Activated B cell treated with CpG ODN at 0.5 μM for 24 hours (primary cell): ENCODE measurements at regions not wholly inside any gene's neighbourhood (a gene's known extent, or its start where the extent isn't known, plus 50 kb on each side); places are given as distances from the start of the nearest gene placed in this dataset.

Source experiments
- ATAC-seq: fragments of 200-7000 bp; cut with Tn5 transposase; one replicate; pipeline ENCODE4 v1.10.0; 2021; ENCODE audit warnings: low read depth, mild to moderate bottlenecking, moderate library complexity
- CTCF ChIA-PET: fragments of 350-600 bp; sonication (Branson Sonifier 250); formaldehyde crosslinking; loops from one replicate; lab custom pipeline; 2021; ENCODE audit warnings: antibody characterized with exemption; lab: Charles Lee
- POLR2A ChIA-PET: fragments of 350-600 bp; sonication (Branson Sonifier 250); formaldehyde crosslinking; loops from one replicate; lab custom pipeline; 2021; ENCODE audit warnings: antibody characterized with exemption; lab: Charles Lee
- DNase-seq: peaks from one replicate; pipeline ENCODE4 v3.0.0; 2022
- H3K27ac Mint-ChIP-seq: one replicate; pipeline ENCODE4 v1.8.0; 2020; ENCODE audit warnings: mixed read lengths
- H3K27me3 Mint-ChIP-seq: one replicate; pipeline ENCODE4 v1.8.0; 2021; ENCODE audit warnings: mixed read lengths
- H3K36me3 Mint-ChIP-seq: one replicate; pipeline ENCODE4 v1.8.0; 2021; ENCODE audit warnings: low read depth, mixed read lengths
- H3K4me1 Mint-ChIP-seq: one replicate; pipeline ENCODE4 v1.8.0; 2021; ENCODE audit warnings: mixed read lengths
- H3K4me3 Mint-ChIP-seq: one replicate; pipeline ENCODE4 v1.8.0; 2020; ENCODE audit warnings: mild to moderate bottlenecking, mixed read lengths
- H3K9me3 Mint-ChIP-seq: one replicate; pipeline ENCODE4 v1.8.0; 2020; ENCODE audit warnings: mixed read lengths
- intact Hi-C: fragments of 100-400 bp; cut with micrococcal nuclease; formaldehyde crosslinking; loops from one replicate; pipeline ENCODE4 v1.15.1; 2024
- TF ChIP-seq, protein P1 (sequence below): fragments of 200-600 bp; IDR thresholded peaks from one replicate; pipeline ENCODE4 v1.8.0; 2022; ENCODE audit warnings: antibody characterized with exemption, mild to moderate bottlenecking

DNA sequence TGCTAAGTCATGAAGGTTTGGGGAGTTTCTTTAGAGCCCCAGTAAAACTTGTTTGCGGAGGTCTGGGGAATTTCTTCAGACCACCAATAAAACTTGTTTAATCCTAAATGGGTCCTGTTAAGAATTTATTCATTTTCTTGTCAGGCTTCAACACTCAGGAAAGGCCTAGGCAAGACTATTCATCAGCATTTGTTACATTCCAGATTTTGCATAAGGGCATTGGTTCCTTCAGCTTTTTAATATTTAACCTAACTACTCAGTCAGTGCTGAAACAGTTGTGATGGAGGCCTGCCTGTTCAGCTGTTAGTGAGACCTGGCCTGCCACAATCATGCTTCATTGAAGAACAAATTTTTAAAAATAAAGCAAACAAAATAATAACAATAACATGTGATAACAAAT lies 954.2 kb upstream of the SEMA6D start:
- ChIA-PET CTCF (no interaction called here), POLR2A (no interaction called here)
- H3K36me3 Mint-ChIP-seq: no peaks in the 10 kb centered on the region
- H3K27ac Mint-ChIP-seq: no peak overlapping the region
- DNase-seq: no peak
- TF ChIP-seq, protein P1, sequence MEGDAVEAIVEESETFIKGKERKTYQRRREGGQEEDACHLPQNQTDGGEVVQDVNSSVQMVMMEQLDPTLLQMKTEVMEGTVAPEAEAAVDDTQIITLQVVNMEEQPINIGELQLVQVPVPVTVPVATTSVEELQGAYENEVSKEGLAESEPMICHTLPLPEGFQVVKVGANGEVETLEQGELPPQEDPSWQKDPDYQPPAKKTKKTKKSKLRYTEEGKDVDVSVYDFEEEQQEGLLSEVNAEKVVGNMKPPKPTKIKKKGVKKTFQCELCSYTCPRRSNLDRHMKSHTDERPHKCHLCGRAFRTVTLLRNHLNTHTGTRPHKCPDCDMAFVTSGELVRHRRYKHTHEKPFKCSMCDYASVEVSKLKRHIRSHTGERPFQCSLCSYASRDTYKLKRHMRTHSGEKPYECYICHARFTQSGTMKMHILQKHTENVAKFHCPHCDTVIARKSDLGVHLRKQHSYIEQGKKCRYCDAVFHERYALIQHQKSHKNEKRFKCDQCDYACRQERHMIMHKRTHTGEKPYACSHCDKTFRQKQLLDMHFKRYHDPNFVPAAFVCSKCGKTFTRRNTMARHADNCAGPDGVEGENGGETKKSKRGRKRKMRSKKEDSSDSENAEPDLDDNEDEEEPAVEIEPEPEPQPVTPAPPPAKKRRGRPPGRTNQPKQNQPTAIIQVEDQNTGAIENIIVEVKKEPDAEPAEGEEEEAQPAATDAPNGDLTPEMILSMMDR: no peak
- H3K9me3 Mint-ChIP-seq: peaks cover 12% of the 10 kb centered on the region
- no peaks in the 10 kb centered on the region for H3K27me3 Mint-ChIP-seq
- no peak for ATAC-seq
- H3K4me3 Mint-ChIP-seq: no peak overlapping the region
- no peaks in the 10 kb centered on the region for H3K4me1 Mint-ChIP-seq
- intact Hi-C loops: no loop called here

DNA sequence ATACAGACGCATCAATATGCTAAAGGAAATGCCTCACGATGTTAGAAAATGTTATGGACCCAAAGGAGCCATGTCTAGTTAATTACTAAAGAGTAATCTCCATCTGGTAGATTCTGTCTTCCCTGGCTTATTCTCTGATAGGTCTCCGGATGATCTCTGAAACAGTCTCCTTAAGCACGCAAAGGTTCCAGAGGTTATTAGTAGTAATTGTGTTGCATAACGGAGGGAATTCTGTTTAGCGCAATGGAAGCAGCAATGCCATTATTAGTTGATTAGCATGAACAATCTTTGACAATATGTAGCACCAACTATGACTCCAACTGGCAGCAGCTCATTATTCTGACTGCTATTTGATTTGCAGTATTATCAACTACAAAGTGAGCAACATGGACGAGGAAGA lies 952.5 kb upstream of the SEMA6D start:
- TF ChIP-seq, protein P1: no peak
- Mint-ChIP-seq H3K27ac (no peak overlapping the region), H3K4me1 (no peaks in the 10 kb centered on the region), H3K27me3 (no peaks in the 10 kb centered on the region), H3K9me3 (peaks cover 20% of the 10 kb centered on the region), H3K36me3 (no peaks in the 10 kb centered on the region), H3K4me3 (no peak overlapping the region)
- intact Hi-C loops: no loop called here
- ChIA-PET POLR2A (no interaction called here), CTCF (no interaction called here)
- DNase-seq: no peak
- ATAC-seq: no peak

DNA sequence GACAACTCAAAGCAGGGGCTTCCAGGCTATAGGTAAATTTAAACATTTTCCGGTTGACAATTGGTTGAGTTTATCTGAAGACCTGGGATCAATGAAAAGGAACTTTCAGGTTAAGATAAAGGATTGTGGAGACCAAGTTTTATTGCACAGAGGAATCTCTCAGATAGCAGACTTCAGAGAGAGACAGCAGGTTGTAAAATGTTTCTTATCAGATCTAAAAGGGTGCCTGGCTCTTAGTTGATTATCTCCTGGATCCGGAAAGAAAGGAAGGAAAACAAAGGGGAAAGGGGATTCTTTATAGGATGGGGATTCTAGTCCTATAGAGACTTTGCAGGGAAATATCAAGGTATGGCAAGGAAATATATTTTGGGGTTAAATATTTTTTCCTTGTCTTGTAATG lies 951.3 kb upstream of the SEMA6D start:
- POLR2A ChIA-PET: no interaction called here
- Mint-ChIP-seq H3K27ac (no peak overlapping the region), H3K4me1 (no peaks in the 10 kb centered on the region), H3K4me3 (no peak overlapping the region), H3K27me3 (no peaks in the 10 kb centered on the region), H3K9me3 (peaks cover 20% of the 10 kb centered on the region), H3K36me3 (no peaks in the 10 kb centered on the region)
- CTCF ChIA-PET: no interaction called here
- ATAC-seq (no peak), DNase-seq (no peak)
- TF ChIP-seq, protein P1: no peak
- intact Hi-C loops: no loop called here

DNA sequence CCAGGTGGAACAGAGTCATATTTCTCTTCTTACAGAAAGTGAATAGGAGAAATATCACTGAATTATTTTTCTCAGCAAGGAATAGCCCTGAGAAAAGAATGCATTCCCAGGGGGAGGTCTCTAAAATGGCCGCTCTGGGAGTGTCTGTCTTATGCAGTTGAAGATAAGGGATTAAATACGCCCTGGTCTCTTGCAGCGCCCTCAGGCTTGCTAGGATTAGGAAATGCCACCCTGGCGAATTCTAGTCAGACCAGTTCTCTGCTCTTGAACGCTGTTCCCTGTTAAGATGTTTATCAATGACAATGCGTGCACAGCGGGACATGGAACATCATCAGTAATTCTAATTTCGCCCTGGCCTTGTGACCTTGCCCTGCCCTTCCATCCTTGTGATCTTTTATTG lies 949.0 kb upstream of the SEMA6D start:
- Mint-ChIP-seq H3K36me3 (no peaks in the 10 kb centered on the region), H3K9me3 (peaks cover 20% of the 10 kb centered on the region), H3K27ac (no peak overlapping the region), H3K4me1 (no peaks in the 10 kb centered on the region), H3K4me3 (no peak overlapping the region), H3K27me3 (no peaks in the 10 kb centered on the region)
- POLR2A ChIA-PET: no interaction called here
- CTCF ChIA-PET: no interaction called here
- ATAC-seq: no peak
- TF ChIP-seq, protein P1: no peak
- intact Hi-C loops: no loop called here
- DNase-seq: no peak

DNA sequence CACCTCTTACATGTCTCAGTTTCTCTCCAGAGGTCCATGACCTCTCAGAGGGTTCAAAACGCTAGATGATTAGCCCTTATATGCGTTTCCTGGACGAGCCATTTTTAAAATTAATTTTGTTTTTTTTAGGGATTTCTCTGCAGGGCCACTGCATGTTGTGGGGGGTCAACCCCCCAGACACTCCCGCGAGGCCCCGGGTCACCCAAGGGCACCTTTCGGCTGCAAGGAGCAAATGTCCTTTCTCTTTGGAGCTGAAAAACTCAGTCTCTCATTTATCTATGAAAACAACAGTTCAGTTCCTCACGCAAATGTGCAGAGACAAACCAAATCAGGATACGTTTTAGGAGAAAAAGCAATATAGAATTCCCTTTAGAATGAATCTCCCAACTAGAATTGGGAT lies 944.3 kb upstream of the SEMA6D start:
- no peak for DNase-seq
- Mint-ChIP-seq H3K27ac (no peak overlapping the region), H3K27me3 (no peaks in the 10 kb centered on the region), H3K36me3 (no peaks in the 10 kb centered on the region), H3K4me1 (no peaks in the 10 kb centered on the region), H3K9me3 (peaks cover 22% of the 10 kb centered on the region), H3K4me3 (no peak overlapping the region)
- CTCF ChIA-PET: no interaction called here
- ATAC-seq: no peak
- intact Hi-C loops: no loop called here
- TF ChIP-seq, protein P1: no peak
- POLR2A ChIA-PET: no interaction called here
